ENCODE measurements at regions not wholly inside any gene's neighbourhood (a gene's known extent, or its start where the extent isn't known, plus 50 kb on each side); places are given as distances from the start of the nearest gene placed in this dataset.

GRCh38 chr9:22395687-22396141 is 50.9 kb upstream of the DMRTA1 start:
- DNase-seq (ENCODE audit: low spot score): peak; percentile 40

More at GRCh38 chr9:22395687-22396141, 50.9 kb upstream of the DMRTA1 start:
- no peak for FAIRE-seq
